WERI-Rb-1 (cell line): ENCODE measurements at regions not wholly inside any gene's neighbourhood (a gene's known extent, or its start where the extent isn't known, plus 50 kb on each side); places are given as distances from the start of the nearest gene placed in this dataset.

Source experiments
- DNase-seq: peaks from one replicate; pipeline ENCODE4 v3.0.0-alpha.2; 2020
- H3K27ac ChIP-seq: fragments of 250-450 bp; sonication (Bioruptor Pico); 2 replicates; pipeline ENCODE4 v1.5.1; 2020; ENCODE audit warnings: mild to moderate bottlenecking, moderate library complexity
- H3K27me3 ChIP-seq: fragments of 250-450 bp; sonication (Bioruptor Pico); 2 replicates; pipeline ENCODE4 v1.5.1; 2021; ENCODE audit warnings: mild to moderate bottlenecking, low read depth, moderate library complexity; ENCODE audit not compliant: insufficient read depth, severe bottlenecking
- H3K36me3 ChIP-seq: fragments of 250-450 bp; sonication (Bioruptor Pico); 2 replicates; pipeline ENCODE4 v1.5.1; 2020; ENCODE audit warnings: mild to moderate bottlenecking, moderate library complexity
- H3K4me3 ChIP-seq: 2 replicates; pipeline ENCODE4 v1.5.1; 2011; ENCODE audit warnings: low read depth, mild to moderate bottlenecking, control low read depth, low read length
- H3K9me3 ChIP-seq: fragments of 250-450 bp; sonication (Bioruptor Pico); 2 replicates; pipeline ENCODE4 v1.5.1; 2021; ENCODE audit warnings: mild to moderate bottlenecking, moderate library complexity; ENCODE audit not compliant: severe bottlenecking
- CTCF ChIP-seq: IDR thresholded peaks from 2 replicates; pipeline ENCODE4 v1.5.1; 2011; ENCODE audit warnings: low read depth, mild to moderate bottlenecking, control low read depth, inconsistent platforms, low read length

- no peak overlapping the region for H3K27ac ChIP-seq
- H3K36me3 ChIP-seq = no peaks in the 10 kb centered on the region
- H3K27me3 ChIP-seq = no peaks in the 10 kb centered on the region
- H3K4me3 ChIP-seq = no peak overlapping the region
- no peaks in the 10 kb centered on the region for H3K9me3 ChIP-seq
- DNase-seq = no peak
- TF ChIP-seq CTCF = no peak
Measured at GRCh38 chr7:155138204-155138603, 68.1 kb downstream of the HTR5A start.

DNA sequence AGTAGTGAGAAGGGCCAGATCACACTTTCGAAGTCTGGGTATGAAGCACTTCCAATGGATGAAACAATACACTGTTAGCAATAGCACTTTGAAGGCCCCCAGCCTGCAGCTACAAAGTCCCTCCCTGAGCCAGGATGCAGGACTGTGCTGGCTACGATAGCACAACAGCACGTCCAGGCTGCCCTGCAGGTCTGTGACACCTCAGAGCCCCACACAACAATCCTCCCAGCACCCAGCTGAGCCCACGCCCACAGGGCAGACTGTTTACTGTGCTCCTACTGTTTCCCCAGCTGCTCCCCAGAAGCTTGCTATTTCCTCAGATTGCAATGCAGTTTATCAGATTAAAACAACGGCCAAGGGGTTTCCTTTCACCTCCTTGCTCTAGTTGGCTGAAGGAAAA, 71.4 kb downstream of the HTR5A start:
- H3K36me3 ChIP-seq = no peaks in the 10 kb centered on the region
- TF ChIP-seq CTCF = no peak
- no peak overlapping the region for H3K4me3 ChIP-seq
- no peaks in the 10 kb centered on the region for H3K27me3 ChIP-seq
- no peaks in the 10 kb centered on the region for H3K9me3 ChIP-seq
- H3K27ac ChIP-seq = no peak overlapping the region
- DNase-seq = no peak

DNA sequence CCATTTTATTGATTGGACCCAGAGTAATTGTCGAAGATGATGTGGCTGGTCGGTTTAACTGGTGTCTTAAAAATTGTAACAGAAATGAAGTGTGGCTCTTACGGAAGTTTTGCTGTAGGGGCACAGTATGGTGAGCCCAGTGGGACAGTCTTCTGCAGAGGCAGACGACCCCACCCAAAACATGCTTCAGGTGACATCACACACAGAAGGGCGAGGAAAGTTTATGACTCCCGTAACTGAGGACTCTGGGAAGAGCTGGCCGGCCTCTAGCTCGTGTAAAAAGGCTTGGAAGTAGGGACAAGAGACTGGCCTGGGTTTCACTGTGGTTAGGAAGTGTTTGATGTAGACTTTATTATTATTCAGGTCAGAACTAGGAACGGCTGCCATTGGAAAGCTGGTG, 73.3 kb downstream of the HTR5A start:
- Histone ChIP-seq H3K4me3 (no peak overlapping the region), H3K9me3 (no peaks in the 10 kb centered on the region), H3K27me3 (no peaks in the 10 kb centered on the region), H3K27ac (no peak overlapping the region), H3K36me3 (no peaks in the 10 kb centered on the region)
- DNase-seq = no peak
- no peak for TF ChIP-seq CTCF

DNA sequence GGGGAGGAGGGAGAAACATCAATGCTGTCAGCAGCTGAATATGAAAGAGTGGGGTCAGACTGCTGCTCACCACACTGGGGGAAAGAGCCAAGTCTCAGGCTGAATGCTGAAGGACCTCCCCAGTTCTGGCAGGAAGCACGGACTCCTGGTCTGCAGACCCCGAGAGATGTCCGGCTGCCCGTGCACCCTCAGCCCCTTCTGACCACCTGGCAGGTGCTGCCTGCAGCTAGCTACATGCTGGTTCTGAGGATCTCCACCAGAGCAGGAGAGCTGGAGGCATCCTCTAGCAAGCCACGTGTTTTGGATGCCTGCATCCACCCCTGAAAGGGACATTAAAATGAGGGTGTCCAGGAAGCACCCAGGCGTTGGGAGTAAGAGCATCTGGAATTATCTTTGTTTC, 74.2 kb downstream of the HTR5A start:
- Histone ChIP-seq H3K4me3 (no peak overlapping the region), H3K9me3 (no peaks in the 10 kb centered on the region), H3K36me3 (no peaks in the 10 kb centered on the region), H3K27ac (no peak overlapping the region), H3K27me3 (no peaks in the 10 kb centered on the region)
- no peak for DNase-seq
- no peak for TF ChIP-seq CTCF

- H3K27me3 ChIP-seq = no peaks in the 10 kb centered on the region
Measured at GRCh38 chr7:155145477-155146255, 75.5 kb downstream of the HTR5A start.

More at GRCh38 chr7:155145477-155146255, 75.5 kb downstream of the HTR5A start:
- Histone ChIP-seq H3K4me3 (no peak overlapping the region), H3K9me3 (no peaks in the 10 kb centered on the region), H3K36me3 (no peaks in the 10 kb centered on the region), H3K27ac (no peak overlapping the region)
- TF ChIP-seq CTCF = no peak
- no peak for DNase-seq
